NT2/D1 (cell line): ENCODE measurements at regions not wholly inside any gene's neighbourhood (a gene's known extent, or its start where the extent isn't known, plus 50 kb on each side); places are given as distances from the start of the nearest gene placed in this dataset.

Experiments
- DNase-seq: peaks from one replicate; pipeline ENCODE4 v3.0.0-alpha.2; 2011; ENCODE audit warnings: low read depth, low spot score
- H3K27me3 ChIP-seq: 2 replicates; pipeline ENCODE4 v1.6.0; 2011; ENCODE audit warnings: mild to moderate bottlenecking; ENCODE audit not compliant: insufficient read length, insufficient read depth
- H3K36me3 ChIP-seq: 2 replicates; pipeline ENCODE4 v1.6.1; 2011; ENCODE audit warnings: mild to moderate bottlenecking, low read length, mixed read lengths; ENCODE audit not compliant: insufficient read depth, insufficient read length
- H3K4me1 ChIP-seq: 2 replicates; pipeline ENCODE4 v1.5.1; 2011; ENCODE audit not compliant: insufficient read depth, insufficient read length
- H3K4me3 ChIP-seq: 2 replicates; pipeline ENCODE4 v1.5.1; 2011; ENCODE audit warnings: low read depth; ENCODE audit not compliant: insufficient read length
- H3K9ac ChIP-seq: 2 replicates; pipeline ENCODE4 v1.6.0; 2011; ENCODE audit warnings: low read depth; ENCODE audit not compliant: insufficient read length
- H3K9me3 ChIP-seq: 2 replicates; pipeline ENCODE4 v1.5.1; 2011; ENCODE audit warnings: mild to moderate bottlenecking, low read length; ENCODE audit not compliant: insufficient read depth
- SUZ12 ChIP-seq: IDR thresholded peaks from 2 replicates; pipeline ENCODE4 v1.6.1; 2011; ENCODE audit not compliant: insufficient read length, insufficient read depth; ENCODE audit errors: extremely low read depth
- YY1 ChIP-seq: IDR thresholded peaks from 2 replicates; pipeline ENCODE4 v1.6.1; 2011; ENCODE audit not compliant: insufficient read length, insufficient read depth
- ZNF274 ChIP-seq: IDR thresholded peaks from 2 replicates; pipeline ENCODE4 v1.6.1; 2011; ENCODE audit warnings: mild to moderate bottlenecking, low read depth, low read length

DNA sequence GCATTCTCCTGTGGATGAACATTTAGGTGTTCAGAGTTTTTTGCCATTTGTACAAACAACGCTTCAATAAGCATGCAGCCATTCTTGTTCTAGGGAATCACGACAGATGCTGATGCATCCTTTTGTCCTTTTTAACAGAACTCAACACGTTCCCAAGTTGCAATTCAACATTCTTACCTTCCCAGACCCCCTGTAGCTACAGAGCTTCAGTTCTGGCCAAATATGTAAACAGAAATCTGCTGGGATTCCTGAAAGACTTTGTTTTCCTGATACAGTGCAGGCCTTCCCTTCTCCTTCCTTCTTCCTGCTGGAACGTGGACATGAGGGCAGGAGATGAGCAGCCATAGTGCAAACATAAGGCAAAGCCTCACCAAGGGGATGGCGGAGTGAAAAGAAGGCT lies 59.1 kb upstream of the SPATA12 start:
- no peak for DNase-seq
- TF ChIP-seq YY1 (no peak), ZNF274 (no peak), SUZ12 (no peak)
- Histone ChIP-seq H3K4me1 (peaks cover 2% of the 10 kb centered on the region), H3K27me3 (no peaks in the 10 kb centered on the region), H3K9ac (no peak overlapping the region), H3K9me3 (no peaks in the 10 kb centered on the region), H3K4me3 (no peak overlapping the region), H3K36me3 (no peaks in the 10 kb centered on the region)

DNA sequence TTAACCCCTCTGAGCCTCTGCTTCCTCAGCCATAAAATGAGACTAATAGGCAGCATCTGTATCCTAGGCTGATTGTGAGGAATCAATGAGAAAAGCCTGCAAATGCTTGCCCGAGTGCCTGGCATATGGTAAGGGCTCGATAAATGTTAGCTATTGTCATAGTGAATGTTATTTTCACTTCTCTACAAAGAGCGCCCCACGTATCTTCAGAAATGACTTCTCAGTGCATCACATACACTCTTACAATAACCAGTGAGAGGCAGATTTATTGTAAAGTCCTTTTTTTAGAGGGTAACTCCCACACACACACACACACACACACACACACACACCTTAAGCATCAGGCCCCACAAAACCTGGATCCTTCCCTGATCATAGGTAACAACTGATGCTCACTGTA lies 60.5 kb upstream of the SPATA12 start:
- no peak for DNase-seq
- Histone ChIP-seq H3K27me3 (no peaks in the 10 kb centered on the region), H3K9ac (no peak overlapping the region), H3K9me3 (no peaks in the 10 kb centered on the region), H3K36me3 (no peaks in the 10 kb centered on the region), H3K4me3 (no peak overlapping the region), H3K4me1 (no peaks in the 10 kb centered on the region)
- TF ChIP-seq ZNF274, result no peak
- no peak for TF ChIP-seq SUZ12
- no peak for TF ChIP-seq YY1

DNA sequence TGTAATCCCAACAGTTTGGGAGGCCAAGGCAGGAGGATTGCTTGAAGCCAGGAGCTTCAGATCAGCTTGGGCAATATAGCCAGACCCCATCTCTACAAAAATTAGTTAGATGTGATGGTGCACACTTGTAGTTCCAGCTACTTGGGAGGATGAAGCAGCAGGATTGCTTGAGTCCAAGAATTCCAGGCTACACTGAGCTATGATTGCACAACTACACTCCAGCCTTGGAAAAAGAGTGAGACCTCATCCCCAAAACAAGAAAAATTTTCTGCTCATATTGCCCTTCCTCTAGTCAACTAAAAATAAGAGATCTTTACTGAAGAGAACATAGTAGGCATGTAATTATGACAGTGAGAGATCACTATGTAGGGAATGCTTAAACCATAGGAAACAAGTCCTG lies 60.9 kb upstream of the SPATA12 start:
- Histone ChIP-seq H3K9me3 (no peaks in the 10 kb centered on the region), H3K4me1 (no peaks in the 10 kb centered on the region), H3K36me3 (no peaks in the 10 kb centered on the region), H3K27me3 (no peaks in the 10 kb centered on the region), H3K9ac (no peak overlapping the region), H3K4me3 (no peak overlapping the region)
- DNase-seq, result no peak
- TF ChIP-seq SUZ12 (no peak), ZNF274 (no peak), YY1 (no peak)

DNA sequence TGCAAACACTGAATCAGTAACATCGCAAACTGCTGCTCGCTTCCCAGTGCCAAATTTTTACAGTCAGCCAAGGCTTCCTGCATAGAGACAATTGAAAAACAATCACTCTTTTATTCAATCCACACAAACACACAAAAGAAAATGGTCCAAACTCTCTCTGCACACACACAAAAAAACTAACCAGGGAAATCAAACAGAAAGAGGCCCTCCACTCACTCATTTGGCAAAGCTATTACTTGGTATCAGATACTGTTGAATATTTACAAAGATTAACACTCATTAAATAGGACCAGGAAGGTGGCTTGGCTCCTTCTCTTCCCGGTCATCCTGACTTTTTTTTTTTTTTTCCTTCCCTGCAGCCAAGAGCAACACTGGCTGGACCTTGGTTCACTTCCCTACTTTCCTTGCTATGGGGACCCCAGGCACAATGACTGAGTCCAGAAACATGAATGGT lies 62.4 kb upstream of the SPATA12 start:
- Histone ChIP-seq H3K9me3 (no peaks in the 10 kb centered on the region), H3K4me1 (no peaks in the 10 kb centered on the region), H3K4me3 (no peak overlapping the region), H3K27me3 (no peaks in the 10 kb centered on the region), H3K9ac (no peak overlapping the region), H3K36me3 (no peaks in the 10 kb centered on the region)
- no peak for DNase-seq
- no peak for TF ChIP-seq YY1
- no peak for TF ChIP-seq SUZ12
- no peak for TF ChIP-seq ZNF274

DNA sequence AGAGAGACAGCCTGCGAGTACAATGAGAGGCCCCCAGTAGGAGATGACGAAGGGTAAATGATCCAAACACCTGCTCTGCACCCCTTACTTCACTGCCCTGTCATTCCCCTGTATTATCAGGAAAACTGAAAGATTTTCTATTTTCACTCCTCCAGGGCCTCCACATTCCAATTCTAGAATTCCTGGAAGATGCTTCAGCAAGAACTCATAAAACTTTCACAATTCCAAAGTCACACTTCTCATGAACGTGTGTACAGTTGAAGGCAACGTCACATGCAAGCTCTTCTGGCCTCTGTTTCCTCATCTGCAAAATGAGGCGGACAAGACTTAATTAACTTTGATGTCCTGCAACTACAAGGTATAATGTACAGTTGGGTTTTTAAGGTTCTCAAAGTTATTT lies 62.8 kb upstream of the SPATA12 start:
- TF ChIP-seq YY1, result no peak
- TF ChIP-seq ZNF274, result no peak
- no peak for TF ChIP-seq SUZ12

DNA sequence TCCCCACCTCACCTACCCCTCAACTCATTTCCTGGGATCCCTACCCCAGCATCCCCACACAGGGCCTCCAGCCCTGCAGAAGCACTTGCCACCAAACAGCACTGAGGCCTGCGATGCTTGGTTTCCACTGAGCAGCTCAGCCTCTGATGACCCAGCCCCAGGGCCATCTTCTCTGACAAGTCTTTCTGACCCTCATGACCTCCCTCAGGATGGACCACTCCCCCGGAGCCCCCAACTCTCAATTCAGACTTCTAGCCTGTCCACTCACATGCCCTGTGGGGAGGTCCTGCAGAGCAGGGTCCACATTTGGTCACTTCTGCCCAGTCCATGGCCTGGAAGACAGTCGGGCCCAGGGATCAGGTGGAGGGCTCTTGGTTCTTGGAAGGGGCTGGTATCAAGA lies 63.4 kb upstream of the SPATA12 start:
- Histone ChIP-seq H3K4me1 (no peaks in the 10 kb centered on the region), H3K9me3 (no peaks in the 10 kb centered on the region), H3K27me3 (no peaks in the 10 kb centered on the region), H3K36me3 (no peaks in the 10 kb centered on the region), H3K9ac (no peak overlapping the region), H3K4me3 (no peak overlapping the region)
- DNase-seq, result no peak
- TF ChIP-seq SUZ12 (no peak), YY1 (no peak), ZNF274 (no peak)

More for the DNA sequence above, 62.8 kb upstream of the SPATA12 start:
- Histone ChIP-seq H3K27me3 (no peaks in the 10 kb centered on the region), H3K9ac (no peak overlapping the region), H3K36me3 (no peaks in the 10 kb centered on the region), H3K4me3 (no peak overlapping the region), H3K9me3 (no peaks in the 10 kb centered on the region), H3K4me1 (no peaks in the 10 kb centered on the region)
- DNase-seq, result no peak

DNA sequence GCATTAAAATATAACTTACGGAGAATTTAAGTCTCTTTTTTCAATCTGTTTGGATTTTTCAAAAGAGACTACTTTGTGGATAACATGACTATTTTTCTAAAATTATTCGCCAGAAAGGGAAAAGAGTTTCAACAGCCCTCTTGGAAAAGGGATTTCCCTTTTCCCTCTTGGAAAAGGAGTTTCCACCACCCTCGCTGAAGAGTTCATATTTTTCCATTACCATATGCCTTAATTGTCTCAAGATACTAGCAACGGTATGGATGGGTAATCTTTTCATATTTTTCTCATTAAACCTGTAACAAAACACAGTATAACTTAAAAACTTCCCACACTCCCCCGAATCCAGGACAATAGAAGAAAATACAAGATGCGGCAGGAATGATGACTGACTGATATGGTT lies 66.1 kb upstream of the SPATA12 start:
- no peak overlapping the region for H3K4me3 ChIP-seq
- TF ChIP-seq ZNF274, result no peak
- TF ChIP-seq YY1, result no peak
- no peak for TF ChIP-seq SUZ12
- peaks cover 3% of the 10 kb centered on the region for H3K4me1 ChIP-seq
- no peaks in the 10 kb centered on the region for H3K27me3 ChIP-seq
- DNase-seq, result no peak
- H3K36me3 ChIP-seq, result no peaks in the 10 kb centered on the region
- H3K9ac ChIP-seq, result no peak overlapping the region
- no peaks in the 10 kb centered on the region for H3K9me3 ChIP-seq

DNA sequence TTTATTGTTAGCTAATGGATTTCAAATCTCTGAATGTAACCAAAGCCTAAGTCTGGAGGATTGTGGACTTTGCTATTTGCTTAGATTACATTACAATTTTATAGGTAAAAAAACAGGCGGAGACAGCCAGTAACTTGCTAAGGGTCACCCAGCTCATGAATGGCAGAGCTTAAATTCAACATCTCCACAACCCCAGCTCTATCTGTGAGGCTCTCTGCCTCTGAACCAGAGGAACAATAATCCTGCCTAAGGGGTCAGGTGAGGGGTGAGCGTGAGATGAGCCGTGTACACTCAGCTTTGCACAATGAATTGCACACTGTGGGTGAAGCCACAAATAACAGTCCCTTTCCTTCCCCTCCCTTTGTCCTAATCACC lies 69.8 kb upstream of the SPATA12 start:
- Histone ChIP-seq H3K4me1 (peaks cover 6% of the 10 kb centered on the region), H3K9me3 (no peaks in the 10 kb centered on the region), H3K27me3 (no peaks in the 10 kb centered on the region), H3K4me3 (no peak overlapping the region), H3K9ac (no peak overlapping the region), H3K36me3 (no peaks in the 10 kb centered on the region)
- DNase-seq, result no peak
- TF ChIP-seq SUZ12, result no peak
- no peak for TF ChIP-seq YY1
- no peak for TF ChIP-seq ZNF274
